ENCODE measurements at regions not wholly inside any gene's neighbourhood (a gene's known extent, or its start where the extent isn't known, plus 50 kb on each side); places are given as distances from the start of the nearest gene placed in this dataset.

GRCh38 chr18:5596585-5596984, 52.8 kb upstream of the EPB41L3 start:
- TF ChIP-seq, protein P1, sequence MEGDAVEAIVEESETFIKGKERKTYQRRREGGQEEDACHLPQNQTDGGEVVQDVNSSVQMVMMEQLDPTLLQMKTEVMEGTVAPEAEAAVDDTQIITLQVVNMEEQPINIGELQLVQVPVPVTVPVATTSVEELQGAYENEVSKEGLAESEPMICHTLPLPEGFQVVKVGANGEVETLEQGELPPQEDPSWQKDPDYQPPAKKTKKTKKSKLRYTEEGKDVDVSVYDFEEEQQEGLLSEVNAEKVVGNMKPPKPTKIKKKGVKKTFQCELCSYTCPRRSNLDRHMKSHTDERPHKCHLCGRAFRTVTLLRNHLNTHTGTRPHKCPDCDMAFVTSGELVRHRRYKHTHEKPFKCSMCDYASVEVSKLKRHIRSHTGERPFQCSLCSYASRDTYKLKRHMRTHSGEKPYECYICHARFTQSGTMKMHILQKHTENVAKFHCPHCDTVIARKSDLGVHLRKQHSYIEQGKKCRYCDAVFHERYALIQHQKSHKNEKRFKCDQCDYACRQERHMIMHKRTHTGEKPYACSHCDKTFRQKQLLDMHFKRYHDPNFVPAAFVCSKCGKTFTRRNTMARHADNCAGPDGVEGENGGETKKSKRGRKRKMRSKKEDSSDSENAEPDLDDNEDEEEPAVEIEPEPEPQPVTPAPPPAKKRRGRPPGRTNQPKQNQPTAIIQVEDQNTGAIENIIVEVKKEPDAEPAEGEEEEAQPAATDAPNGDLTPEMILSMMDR (IDR thresholded peaks at IDR 0.05 in 2 of 3, conservative IDR thresholded peaks at IDR 0.05 in 1 of 3; ENCODE audit: borderline replicate concordance in 1 of 3, insufficient read depth in 1 of 3, low read depth in 2 of 3, low read length in 2 of 3) = no peak
- TF ChIP-seq POLR2A (IDR thresholded peaks at IDR 0.05; ENCODE audit: borderline replicate concordance, extremely low read depth, insufficient read depth, insufficient read length) = no peak
- no peak for TF ChIP-seq FOSL1 (IDR thresholded peaks at IDR 0.05; ENCODE audit: low read depth)
- TF ChIP-seq RAD21 (IDR thresholded peaks at IDR 0.05; ENCODE audit: low read depth) = no peak
- no peak for TF ChIP-seq POLR2AphosphoS5 (IDR thresholded peaks at IDR 0.05; ENCODE audit: low read depth, low read length)
- TF ChIP-seq EZH2phosphoT487 (IDR thresholded peaks at IDR 0.05; ENCODE audit: borderline replicate concordance) = no peak
